ENCODE measurements at regions not wholly inside any gene's neighbourhood (a gene's known extent, or its start where the extent isn't known, plus 50 kb on each side); places are given as distances from the start of the nearest gene placed in this dataset.
"Not testable (repeated sequence)": the region's sequence is repeated elsewhere in the genome, so short reads cannot be mapped to it uniquely, and the experiment has no call there.

- H3K27ac ChIP-seq (ENCODE audit: insufficient read length, low read depth, low read length): no peak overlapping the region
- H3T11ph ChIP-seq (ENCODE audit: low read length): no peak overlapping the region
- no peak overlapping the region for H2BK5ac ChIP-seq (ENCODE audit: insufficient read length, low read length)
- no peak overlapping the region for H2BK15ac ChIP-seq (ENCODE audit: low read depth, low read length)
- no peak overlapping the region for H2AK5ac ChIP-seq (ENCODE audit: insufficient read length, low read length)
- H3K9ac ChIP-seq (ENCODE audit: extremely low read depth, insufficient read length, low read length): no peak overlapping the region
- H3K79me2 ChIP-seq (ENCODE audit: insufficient read depth, low read length): no peaks in the 10 kb centered on the region
- DNase-seq: no peak
- no peak overlapping the region for H4K5ac ChIP-seq (ENCODE audit: insufficient read length, low read depth, low read length)
- no peak overlapping the region for H2BK20ac ChIP-seq (ENCODE audit: low read depth, low read length, poor library complexity, severe bottlenecking)
- peaks cover 2% of the 10 kb centered on the region; the same call in 1 of the 2 replicates for H3K4me1 ChIP-seq (ENCODE audit: insufficient read depth, low read length)
- WGBS (ENCODE audit: extremely low coverage, insufficient read length, low lambda C conversion rate): no CpG with 5 or more reads among the region's 2 CpGs
- Mint-ChIP-seq H3K9me3 (peaks cover 14 to 34% of the 10 kb centered on the region in 2 experiments), H3K36me3 (ENCODE audit: insufficient read depth in 1 of 3, low read depth in 3 of 3) (peaks cover 5 to 37% (median 20%) of the 10 kb centered on the region in 3 experiments), H3K27ac (no peak overlapping the region), H3K4me3 (no peak overlapping the region), H3K27me3 (ENCODE audit: low read depth) (peaks cover 4% of the 10 kb centered on the region; the same call in 1 of the 2 replicates), H3K4me1 (peaks cover 33 to 34% of the 10 kb centered on the region in 2 experiments)
- H3K9me3 ChIP-seq (ENCODE audit: control insufficient read depth, low read depth, low read length): no peaks in the 10 kb centered on the region
- H3K56ac ChIP-seq (ENCODE audit: insufficient read length, low read depth, low read length): no peak overlapping the region
- no peak overlapping the region for H2BK120ac ChIP-seq (ENCODE audit: low read depth, low read length, poor library complexity, severe bottlenecking)
- no peak overlapping the region for H3K23ac ChIP-seq (ENCODE audit: insufficient read length, low read depth, low read length)
- no peak overlapping the region for H3K14ac ChIP-seq (ENCODE audit: insufficient read depth, low read length)
- H3K4ac ChIP-seq (ENCODE audit: low read depth, low read length): no peak overlapping the region
- no peak overlapping the region for H2AFZ ChIP-seq (ENCODE audit: low read length)
- H3K18ac ChIP-seq (ENCODE audit: insufficient read length, low read depth, low read length): no peak overlapping the region
- no peaks in the 10 kb centered on the region for H3K79me1 ChIP-seq (ENCODE audit: insufficient read depth, low read depth, low read length, poor library complexity, severe bottlenecking)
- H2BK12ac ChIP-seq (ENCODE audit: insufficient read length, low read depth, low read length): no peak overlapping the region
- TF ChIP-seq CTCF (conservative IDR thresholded peaks at IDR 0.05): no peak
- no peak overlapping the region for H4K8ac ChIP-seq (replicated peaks; ENCODE audit: insufficient read length, low read depth, low read length)
- no peaks in the 10 kb centered on the region for H4K20me1 ChIP-seq (ENCODE audit: control insufficient read depth, insufficient read depth, insufficient read length)
- H3K23me2 ChIP-seq (ENCODE audit: insufficient read length, low read depth, low read length, poor library complexity, severe bottlenecking): no peaks in the 10 kb centered on the region
- H3K27me3 ChIP-seq (ENCODE audit: insufficient read depth, low read length): no peaks in the 10 kb centered on the region
- no peak overlapping the region for H4K91ac ChIP-seq (ENCODE audit: insufficient read length, low read depth, low read length)
- H3K4me2 ChIP-seq (ENCODE audit: insufficient read depth, insufficient read length, low read length): no peak overlapping the region
Observed at GRCh38 chr21:35467566-35467965, 418.5 kb upstream of the RUNX1 start.

- Mint-ChIP-seq H3K9me3 (peaks cover 14 to 34% of the 10 kb centered on the region in 2 experiments), H3K4me1 (peaks cover 29 to 30% of the 10 kb centered on the region in 2 experiments), H3K36me3 (ENCODE audit: insufficient read depth in 1 of 3, low read depth in 3 of 3) (peaks cover 5 to 37% (median 20%) of the 10 kb centered on the region in 3 experiments), H3K27ac (0 out of 7 replicates have a peak overlapping the region, but pooled peaks of 1 of the 3 experiments have one; percentile 18)
- not testable (repeated sequence) for H3K56ac ChIP-seq (ENCODE audit: insufficient read length, low read depth, low read length); H3T11ph ChIP-seq (ENCODE audit: low read length); H3K9ac ChIP-seq (ENCODE audit: extremely low read depth, insufficient read length, low read length); H4K20me1 ChIP-seq (ENCODE audit: control insufficient read depth, insufficient read depth, insufficient read length); H3K4me2 ChIP-seq (ENCODE audit: insufficient read depth, insufficient read length, low read length); H3K4me1 ChIP-seq (ENCODE audit: insufficient read depth, low read length); H3K4ac ChIP-seq (ENCODE audit: low read depth, low read length); H3K14ac ChIP-seq (ENCODE audit: insufficient read depth, low read length); H3K79me2 ChIP-seq (ENCODE audit: insufficient read depth, low read length); H3K4me3 Mint-ChIP-seq; DNase-seq; H2BK15ac ChIP-seq (ENCODE audit: low read depth, low read length); H3K27me3 ChIP-seq (ENCODE audit: insufficient read depth, low read length); H3K27me3 Mint-ChIP-seq (ENCODE audit: low read depth); H4K5ac ChIP-seq (ENCODE audit: insufficient read length, low read depth, low read length); H3K79me1 ChIP-seq (ENCODE audit: insufficient read depth, low read depth, low read length, poor library complexity, severe bottlenecking); H2BK12ac ChIP-seq (ENCODE audit: insufficient read length, low read depth, low read length); H3K27ac ChIP-seq (ENCODE audit: insufficient read length, low read depth, low read length); H4K8ac ChIP-seq (replicated peaks; ENCODE audit: insufficient read length, low read depth, low read length); H4K91ac ChIP-seq (ENCODE audit: insufficient read length, low read depth, low read length); H3K23ac ChIP-seq (ENCODE audit: insufficient read length, low read depth, low read length); H2AK5ac ChIP-seq (ENCODE audit: insufficient read length, low read length); H2BK20ac ChIP-seq (ENCODE audit: low read depth, low read length, poor library complexity, severe bottlenecking); H2AFZ ChIP-seq (ENCODE audit: low read length); H2BK120ac ChIP-seq (ENCODE audit: low read depth, low read length, poor library complexity, severe bottlenecking); H3K18ac ChIP-seq (ENCODE audit: insufficient read length, low read depth, low read length); H2BK5ac ChIP-seq (ENCODE audit: insufficient read length, low read length); H3K9me3 ChIP-seq (ENCODE audit: control insufficient read depth, low read depth, low read length); H3K23me2 ChIP-seq (ENCODE audit: insufficient read length, low read depth, low read length, poor library complexity, severe bottlenecking)
- WGBS (ENCODE audit: extremely low coverage, insufficient read length, low lambda C conversion rate): no CpG with 5 or more reads among the region's 5 CpGs
Observed at GRCh38 chr21:35466681-35467080, 417.6 kb upstream of the RUNX1 start.

All from H9 (cell line).